COLO668 (cell line): ENCODE measurements at regions not wholly inside any gene's neighbourhood (a gene's known extent, or its start where the extent isn't known, plus 50 kb on each side); places are given as distances from the start of the nearest gene placed in this dataset.
"Not testable (repeated sequence)": the region's sequence is repeated elsewhere in the genome, so short reads cannot be mapped to it uniquely, and the experiment has no call there.

Experiments used
- DNase-seq: peaks from one replicate; lab custom pipeline; 2025; ENCODE audit not compliant: unreplicated experiment; lab: John Stamatoyannopoulos, UW

DNA sequence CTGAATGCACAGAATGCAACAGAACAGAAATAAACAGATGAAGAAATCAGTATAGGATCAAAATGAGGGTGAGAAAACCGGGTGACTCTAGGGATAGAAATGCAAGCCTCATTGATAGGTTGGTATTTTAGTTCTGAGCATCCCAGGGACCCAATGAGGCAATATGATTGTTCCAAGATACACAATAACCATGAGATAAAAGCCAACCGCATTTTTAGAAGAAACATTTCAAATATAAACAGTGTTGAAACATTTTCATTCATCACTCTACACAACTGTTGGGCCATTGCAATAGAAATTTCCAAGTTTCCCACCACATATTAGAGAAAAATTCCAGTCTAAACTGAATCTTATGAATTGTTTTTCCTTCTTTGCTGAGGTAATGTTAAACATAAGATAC, 452.3 kb upstream of the PTGER4 start:
- no peak for DNase-seq

DNA sequence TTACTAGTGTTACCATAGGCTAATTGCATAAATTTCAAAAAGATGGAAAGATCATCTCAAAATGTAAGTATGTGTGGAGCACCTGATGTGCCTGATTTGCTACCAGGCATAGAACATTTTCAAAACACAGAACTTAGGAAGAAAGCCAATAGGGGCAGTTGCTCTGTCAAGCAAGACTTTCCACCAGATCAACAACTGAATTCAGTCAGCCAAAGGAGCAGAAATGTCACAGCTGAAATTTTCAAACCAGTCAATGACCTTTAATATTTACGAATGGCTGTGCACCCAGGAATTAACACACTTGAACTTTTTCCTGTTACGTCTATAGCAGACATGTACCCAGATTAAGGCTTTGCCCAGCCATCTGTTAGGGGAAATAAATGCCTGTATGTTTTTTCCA, 452.8 kb upstream of the PTGER4 start:
- DNase-seq = no peak

DNA sequence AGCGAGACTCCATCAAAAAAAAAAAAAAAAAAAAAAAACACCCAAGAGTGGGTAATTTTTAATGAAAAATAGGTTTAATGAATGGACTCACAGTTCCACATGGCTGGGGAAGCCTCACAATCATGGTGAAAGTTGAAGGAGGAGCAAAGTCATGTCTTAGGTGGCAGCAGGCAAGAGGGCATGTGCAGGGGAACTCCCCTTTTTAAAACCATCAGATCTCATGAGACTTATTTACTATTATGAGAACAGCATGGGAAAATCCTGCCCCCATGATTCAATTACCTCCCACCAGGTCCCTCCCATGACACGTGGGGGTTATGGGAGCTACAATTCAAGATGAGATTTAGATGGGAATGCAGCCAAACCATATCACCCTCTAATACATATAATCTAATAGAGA, 454.6 kb upstream of the PTGER4 start:
- not testable (repeated sequence) for DNase-seq

DNA sequence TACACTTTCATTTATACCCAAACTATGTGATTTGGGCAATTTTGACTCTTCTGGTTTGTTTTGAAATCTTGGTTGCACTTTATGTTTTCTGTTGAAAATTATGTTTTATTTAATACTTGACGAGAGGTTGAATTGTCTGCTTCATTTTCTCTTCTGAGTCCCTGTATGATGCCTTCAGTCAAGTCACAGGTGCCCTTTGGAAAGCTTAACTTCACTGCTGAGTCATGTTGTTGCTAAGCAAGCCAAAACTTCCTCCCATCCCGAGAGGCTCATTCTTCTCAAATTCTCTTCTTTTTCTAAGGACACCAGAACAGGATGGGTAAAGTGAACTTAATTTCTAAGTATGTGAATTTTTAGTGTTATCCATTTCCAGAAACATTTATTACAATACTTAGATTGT, 455.3 kb upstream of the PTGER4 start:
- DNase-seq = no peak

DNA sequence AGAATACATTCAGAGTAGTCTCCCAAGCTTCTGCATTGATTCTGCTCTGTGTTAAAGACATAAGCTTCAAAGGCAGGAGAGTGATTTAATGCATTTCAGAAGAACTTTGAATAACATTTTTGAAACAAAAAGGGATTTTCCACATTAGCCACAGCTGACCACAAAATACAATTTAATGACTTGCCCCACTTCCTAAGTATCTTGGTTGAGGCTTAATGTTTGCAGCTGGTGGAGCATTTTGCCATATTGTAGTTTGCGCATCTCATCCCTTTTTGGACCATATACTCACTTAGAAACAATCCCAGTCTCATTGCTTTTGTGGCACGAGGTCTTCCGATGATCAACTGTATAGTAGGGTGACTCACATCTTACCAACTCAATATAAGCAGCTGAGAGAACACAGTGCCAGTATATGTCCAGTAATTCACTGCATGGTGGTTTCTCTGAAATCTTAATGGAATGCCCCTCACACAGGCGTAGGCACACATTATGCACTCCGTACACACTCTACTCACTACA, 455.8 kb upstream of the PTGER4 start:
- DNase-seq = no peak

DNA sequence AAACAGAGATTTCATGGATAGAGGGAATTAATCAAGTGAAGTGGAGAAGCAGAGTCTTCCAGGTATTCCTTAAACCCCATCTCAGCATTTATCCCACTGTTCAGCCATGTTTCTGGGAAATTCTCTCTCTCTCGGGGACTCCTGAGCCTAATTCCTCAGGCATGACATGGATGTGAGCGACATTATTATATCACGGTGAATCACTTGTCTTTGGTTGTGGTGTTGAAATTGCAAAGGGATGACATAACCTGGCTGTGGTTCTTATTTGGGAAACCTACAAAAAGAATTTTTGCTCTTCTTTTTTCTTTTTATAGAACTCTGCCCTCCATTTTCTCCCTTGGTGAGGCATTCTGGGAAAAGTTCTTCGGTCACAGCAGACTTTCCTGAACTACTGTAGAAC, 457.9 kb upstream of the PTGER4 start:
- DNase-seq = no peak

DNA sequence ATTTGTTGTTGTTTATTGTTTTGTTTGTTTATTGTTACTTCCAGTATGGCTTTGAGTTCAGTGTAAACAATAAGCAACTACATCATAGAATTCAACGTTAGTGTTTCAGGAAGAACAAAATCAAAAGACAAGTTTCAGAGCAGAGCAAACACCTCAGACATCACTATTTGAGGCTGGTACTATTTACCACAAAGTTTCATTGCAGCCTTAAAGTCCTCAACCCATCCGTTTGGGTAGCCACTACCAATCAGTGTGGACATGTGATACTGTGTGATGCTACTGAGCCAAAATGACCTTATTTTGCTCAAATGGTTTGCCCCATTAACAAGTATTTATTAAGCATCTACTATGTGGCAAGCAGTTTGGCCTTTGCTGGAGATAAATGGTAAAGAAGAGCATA, 458.5 kb upstream of the PTGER4 start:
- DNase-seq = no peak

DNA sequence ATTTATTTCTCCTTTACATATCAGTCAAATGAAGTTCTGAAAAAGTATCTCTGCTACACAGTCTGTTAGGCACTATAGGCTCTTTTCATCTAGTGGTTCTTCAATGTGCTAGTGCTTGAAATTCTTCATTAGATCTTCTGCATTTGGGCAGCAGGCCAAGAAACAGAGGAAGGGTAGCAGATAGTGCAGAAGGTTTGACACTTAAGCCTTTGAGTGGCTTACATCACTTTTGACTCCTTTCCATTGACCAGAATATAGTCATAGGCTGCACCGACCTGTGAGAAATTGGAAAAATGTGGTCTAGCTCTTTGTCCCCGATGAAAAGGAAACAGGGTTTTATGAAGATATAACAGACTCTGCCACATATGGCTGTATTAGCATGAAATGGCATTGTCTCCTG, 459.5 kb upstream of the PTGER4 start:
- no peak for DNase-seq

DNA sequence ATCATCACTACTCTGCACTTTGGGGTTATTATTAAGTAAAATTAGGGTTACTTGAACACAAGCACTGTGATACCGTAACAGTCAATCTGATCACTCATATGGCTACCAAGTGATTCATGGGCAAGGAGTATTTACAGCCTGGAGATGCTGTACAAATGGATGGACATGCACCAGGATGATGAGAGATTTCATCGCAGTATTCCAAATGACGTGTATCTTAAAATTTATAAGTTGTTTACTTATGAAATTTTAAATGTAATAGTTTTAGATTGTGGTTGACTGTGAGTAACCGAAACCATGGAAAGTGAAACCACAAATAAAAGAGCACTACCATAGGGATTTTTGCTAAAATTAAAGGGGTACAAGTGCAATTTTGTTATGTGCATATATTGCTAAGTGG, 462.2 kb upstream of the PTGER4 start:
- DNase-seq = no peak

DNA sequence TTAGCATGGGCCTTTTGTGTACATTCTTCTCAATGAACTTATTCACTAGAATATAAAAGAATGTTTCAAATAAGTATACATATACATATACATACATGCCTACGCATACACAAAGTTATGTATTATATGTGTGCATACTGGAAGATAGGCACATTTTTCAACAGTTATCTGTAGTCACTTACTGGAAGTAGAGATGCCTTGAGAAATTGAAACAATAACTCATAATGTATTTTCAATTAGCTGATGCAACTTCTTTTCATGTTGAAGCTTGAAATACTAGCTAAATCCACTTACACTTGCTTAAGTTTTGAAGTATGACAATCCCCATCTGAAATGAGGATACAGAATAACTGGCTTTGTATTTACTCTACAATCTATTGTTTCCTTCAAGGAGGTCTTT, 469.0 kb upstream of the PTGER4 start:
- no peak for DNase-seq

DNA sequence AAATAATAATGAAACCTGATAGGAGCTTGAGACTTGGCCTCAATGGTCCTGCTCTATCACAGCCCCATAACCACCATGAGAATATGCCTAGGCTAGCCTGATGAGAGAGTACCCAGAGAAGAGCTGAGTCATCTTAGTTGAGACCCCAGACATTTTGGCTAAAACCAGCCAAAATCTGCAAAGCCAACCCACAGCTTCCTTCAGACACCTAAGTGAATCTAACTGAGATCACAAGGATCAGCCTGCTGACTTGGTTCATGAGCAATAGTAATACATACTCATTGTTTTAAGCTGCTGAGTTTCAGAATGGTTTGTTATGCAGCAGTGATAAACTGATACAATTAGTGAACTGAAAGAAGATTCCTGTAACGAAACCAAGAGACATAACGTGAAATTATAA, 473.7 kb upstream of the PTGER4 start:
- no peak for DNase-seq

DNA sequence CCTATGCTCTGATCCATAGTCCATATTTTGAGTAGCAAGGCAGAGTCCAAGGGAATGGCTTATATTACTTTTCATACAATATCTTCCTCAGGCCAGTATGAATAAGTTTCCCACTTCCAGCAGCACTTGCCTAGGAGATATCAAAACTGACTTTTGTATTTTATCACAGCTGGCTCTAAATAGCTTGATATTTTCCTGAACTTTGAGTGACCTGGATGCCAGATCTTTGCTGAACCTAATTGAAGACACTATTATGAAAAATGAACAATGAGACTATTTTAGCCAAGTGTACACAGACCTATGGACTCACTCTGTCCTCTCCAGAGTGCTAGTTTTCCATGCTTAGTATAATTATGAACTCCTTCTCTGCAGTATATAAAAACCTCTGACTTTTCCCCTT, 475.6 kb upstream of the PTGER4 start:
- DNase-seq = no peak

DNA sequence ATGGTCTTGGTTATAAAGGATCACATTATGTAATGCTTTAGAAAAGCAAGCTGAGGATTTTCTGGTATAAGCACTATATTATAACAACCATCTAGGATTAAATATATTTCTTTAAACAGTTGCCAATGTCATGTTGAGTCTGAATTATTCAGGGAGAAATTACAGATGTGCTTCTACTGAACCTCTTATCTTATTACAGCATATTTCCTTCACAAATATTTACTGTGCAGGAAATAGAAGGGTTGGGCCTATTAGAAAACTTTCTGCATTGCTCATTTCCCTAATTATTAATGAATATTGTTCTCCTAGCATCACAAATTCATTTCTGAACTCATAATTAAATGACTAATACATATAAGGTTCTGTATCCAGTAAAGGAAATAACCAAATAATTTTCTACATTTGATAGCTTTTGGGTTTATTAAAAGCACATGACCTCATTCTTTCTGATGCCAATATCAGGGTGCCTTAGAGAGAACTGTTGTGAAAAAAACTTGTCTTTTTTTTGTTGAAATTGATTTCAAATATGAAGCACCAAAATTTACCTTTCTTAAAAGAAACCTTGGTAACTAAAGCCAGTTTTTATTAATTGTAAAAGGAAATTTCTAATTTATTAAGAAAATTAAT, 476.8 kb upstream of the PTGER4 start:
- DNase-seq = no peak

DNA sequence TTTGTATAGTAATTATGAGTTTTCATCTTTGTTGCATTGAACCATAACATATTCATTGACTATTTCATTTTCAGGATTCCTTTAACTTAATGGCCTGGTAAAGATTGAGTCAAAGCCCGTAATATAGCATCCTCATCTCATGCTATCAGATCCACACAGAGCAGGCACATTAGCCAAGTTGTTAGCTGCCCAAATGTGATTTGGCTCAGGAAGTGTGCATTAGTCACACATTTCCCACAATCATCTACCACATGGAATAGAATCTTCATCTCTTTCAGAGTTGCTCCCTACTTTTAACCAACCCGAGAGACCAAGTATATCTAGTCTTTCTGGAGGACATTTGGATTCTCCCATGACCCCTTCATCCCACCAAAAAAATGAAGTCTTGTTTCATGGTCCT, 481.0 kb upstream of the PTGER4 start:
- no peak for DNase-seq

DNA sequence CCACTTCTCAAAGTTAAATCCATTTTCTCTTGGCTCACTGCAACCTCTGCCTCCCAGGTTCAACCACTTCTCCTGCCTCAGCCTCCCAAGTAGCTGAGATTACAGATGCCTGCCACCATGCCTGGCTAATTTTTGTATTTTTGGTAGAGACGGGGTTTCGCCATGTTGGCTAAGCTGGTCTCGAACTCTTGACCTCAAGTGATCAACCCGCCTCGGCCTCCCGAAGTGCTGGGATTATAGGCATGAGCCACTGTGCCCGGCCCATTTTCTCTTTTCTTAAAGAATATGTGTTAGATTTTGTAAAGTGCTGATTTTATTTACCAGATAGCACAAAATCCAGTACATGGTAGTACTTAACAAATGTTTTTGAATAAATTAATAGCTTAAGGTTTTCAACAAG, 484.1 kb upstream of the PTGER4 start:
- not testable (repeated sequence) for DNase-seq

DNA sequence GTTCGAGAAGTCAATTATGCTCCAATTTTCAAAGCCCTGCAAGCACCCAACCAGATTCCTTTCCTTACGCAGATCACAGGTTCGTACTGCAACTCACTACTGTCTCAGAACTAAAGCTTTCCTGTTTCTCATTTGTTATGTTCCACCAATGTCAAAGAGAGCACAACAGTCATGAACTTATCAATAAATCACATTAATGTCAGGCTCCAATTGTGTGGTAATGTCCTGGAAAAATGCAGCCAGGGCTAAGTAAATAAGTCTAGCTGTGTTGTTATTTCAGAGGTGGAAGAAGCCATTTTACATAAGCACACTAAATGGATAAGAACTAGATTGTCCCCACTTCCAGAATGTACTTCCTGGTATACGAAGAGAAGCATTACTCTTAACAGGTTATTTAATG, 488.6 kb upstream of the PTGER4 start:
- no peak for DNase-seq

DNA sequence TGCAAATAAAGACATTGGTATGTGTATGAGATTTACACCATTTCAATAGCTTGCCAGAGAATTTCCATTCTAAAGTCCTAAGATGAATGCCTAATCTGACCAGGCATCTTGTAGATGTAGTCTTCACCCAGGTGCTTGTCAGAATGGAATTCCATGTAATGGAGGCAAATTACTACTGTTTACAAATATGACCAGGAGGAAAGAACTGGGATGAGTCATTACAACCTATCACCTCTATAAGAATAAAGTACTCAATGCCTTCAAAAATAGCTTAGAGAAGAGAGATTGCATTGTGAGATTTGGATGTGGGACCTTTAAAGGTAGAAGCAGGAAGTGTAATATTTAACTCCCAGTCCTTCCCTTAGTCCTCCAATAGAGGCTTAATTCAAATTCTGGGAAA, 507.0 kb upstream of the PTGER4 start:
- DNase-seq = no peak

DNA sequence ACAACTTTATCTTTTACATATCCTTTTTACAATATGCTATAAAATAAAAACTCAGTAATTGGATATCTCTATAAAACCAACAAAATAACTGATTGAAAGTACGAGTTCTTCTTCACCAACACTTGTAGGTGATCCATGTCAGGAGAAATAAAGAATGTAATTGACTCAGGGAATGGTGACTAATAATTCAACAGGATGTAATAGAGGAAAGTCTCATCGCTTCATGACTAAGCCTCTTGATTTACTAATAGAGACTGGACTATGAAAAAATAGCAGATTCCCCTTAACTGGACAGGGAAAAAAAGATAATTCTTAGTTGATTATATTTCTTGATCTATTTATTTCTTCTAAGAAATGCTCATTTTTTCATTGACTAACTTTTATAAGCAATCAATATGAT, 507.7 kb upstream of the PTGER4 start:
- DNase-seq = no peak

DNA sequence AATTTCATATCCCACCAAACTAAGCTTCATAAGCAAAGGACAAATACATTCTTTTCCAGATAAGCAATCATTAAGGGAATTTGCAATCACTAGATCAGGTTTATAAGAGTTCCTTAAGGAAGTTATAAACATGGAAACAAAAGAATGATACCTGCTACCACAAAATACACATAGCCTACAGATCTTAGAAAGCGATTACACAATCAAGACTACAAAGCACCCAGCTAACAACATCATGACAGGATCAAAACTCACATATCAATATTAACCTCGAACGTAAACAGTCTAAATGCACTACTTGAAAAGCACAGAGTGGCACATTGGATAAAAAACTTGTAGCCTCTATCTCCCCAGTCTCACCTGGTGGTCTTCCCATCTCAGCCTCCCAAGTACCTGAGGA, 512.4 kb upstream of the PTGER4 start:
- DNase-seq = no peak

DNA sequence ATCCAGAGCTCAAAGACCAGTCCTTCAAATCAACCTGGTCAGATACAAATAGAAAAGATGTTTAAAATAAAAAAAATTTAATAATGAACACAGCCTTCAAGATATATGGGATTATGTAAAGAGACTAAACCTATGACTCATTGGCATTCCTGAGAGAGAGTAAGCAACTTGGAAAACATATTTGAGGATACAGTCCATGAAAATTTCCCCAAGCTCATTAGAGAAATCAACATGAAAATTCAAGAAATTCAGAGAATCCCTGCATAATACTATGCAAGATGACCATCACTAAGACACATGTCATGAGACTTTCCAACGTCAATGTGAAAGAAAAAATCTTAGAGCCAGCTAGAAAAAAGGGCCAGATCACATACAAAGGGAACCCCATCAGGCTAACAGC, 512.9 kb upstream of the PTGER4 start:
- no peak for DNase-seq

DNA sequence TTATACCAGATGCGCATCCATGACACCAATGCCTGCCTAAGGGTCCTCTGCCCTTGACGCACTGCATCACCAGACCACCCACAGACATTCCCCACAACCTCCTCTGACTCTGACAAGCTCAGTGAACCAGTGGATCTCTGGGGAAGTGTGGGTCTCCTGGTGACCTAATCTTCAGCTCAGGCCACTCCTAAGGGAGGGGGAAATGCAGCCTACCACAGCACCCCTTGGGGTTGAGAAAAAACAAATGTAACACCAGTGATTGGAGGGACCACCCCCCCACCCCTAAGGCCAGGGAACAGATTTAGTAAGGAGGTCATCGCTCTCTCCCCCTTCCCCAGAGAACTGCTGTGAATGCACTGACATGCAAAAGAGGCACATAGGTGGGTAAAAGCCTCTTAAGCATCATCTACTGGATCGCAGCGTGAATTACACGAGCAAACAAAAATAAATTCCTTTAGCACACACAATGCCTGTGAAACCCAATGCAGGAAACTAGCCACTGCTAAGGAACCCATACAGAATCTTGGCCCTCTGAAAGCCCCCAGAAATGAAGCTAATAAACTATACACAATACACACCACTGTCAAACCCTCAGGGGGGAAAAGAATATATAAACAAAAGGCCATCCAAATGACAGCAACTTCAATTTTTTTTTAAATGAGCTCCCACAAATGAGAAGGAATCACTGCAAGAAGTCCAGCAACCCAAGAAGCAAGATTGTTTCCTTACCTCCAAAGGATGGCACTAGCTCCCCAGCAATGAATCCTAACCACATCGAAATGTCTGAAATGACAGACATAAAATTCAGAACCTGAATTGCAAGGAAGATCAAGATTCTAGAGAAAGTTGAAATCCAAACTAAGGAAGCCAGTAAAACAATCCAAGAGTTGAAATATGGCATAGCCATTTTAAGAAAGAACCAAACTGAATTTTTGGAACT, 513.7 kb upstream of the PTGER4 start:
- no peak for DNase-seq

DNA sequence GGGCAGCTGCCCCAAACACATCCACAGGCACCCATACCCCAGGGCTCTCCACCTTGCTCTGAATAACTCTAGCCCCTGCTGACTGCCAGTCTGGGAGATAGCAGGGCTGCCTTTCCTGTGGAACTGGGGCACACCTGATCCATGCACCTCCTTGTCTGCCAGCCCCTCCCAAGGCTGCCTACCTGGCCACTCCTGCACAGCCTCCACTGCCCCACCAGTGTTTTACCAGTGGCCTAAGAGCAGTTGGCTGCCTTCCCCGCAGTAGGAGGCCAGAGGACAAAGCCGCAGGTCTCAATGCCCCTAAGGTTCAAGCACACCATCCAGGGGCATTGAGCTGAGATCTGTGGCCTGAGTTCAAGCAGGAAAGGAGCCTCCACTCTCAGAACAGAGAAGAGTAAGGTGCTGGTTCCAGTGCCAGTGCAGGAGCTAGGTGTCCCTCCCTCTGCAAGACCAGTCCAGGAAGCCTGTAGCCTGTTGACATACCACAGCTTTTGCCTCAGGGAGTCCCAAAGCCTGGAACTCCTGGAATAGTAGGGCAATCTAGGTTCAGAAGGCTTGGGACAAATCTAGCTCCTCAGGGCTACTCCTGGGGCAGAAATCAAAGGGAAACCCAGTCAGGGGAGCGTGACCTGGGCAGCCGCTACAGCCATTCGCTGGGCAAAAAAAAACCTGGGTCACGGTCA, 514.5 kb upstream of the PTGER4 start:
- no peak for DNase-seq
